Panc1 (cell line): ENCODE measurements at regions not wholly inside any gene's neighbourhood (a gene's known extent, or its start where the extent isn't known, plus 50 kb on each side); places are given as distances from the start of the nearest gene placed in this dataset.

ENCODE experiments used
- CTCF ChIP-seq: fragments of 450-650 bp; IDR thresholded peaks from 2 replicates; pipeline ENCODE4 v1.5.1; 2017; ENCODE audit warnings: mild to moderate bottlenecking
- POLR2AphosphoS5 ChIP-seq: IDR thresholded peaks from 2 replicates; pipeline ENCODE4 v1.6.1; 2012; ENCODE audit warnings: mild to moderate bottlenecking, low read depth, low read length, moderate library complexity
- REST ChIP-seq, 2 experiments: IDR thresholded peaks; 2 replicates each; pipeline ENCODE4 v1.6.1; 2011 to 2012; ENCODE audit warnings: low read depth in 2 of 2, control low read depth in 1 of 2, low read length in 1 of 2, mild to moderate bottlenecking in 1 of 2, moderate library complexity in 1 of 2; ENCODE audit not compliant: insufficient read depth in 1 of 2
- SIN3A ChIP-seq: IDR thresholded peaks from 2 replicates; pipeline ENCODE4 v1.6.1; 2012; ENCODE audit warnings: low read depth, mild to moderate bottlenecking, low read length, moderate library complexity, borderline replicate concordance; ENCODE audit not compliant: insufficient read depth
- TCF7L2 ChIP-seq: IDR thresholded peaks from 2 replicates; pipeline ENCODE4 v1.6.1; 2011; ENCODE audit warnings: mild to moderate bottlenecking, low read depth, low read length, inconsistent platforms

- no peak for TF ChIP-seq CTCF
- no peak for TF ChIP-seq POLR2AphosphoS5
- TF ChIP-seq SIN3A = no peak
- no peak for TF ChIP-seq REST (IDR thresholded peaks at IDR 0.05; ENCODE audit: insufficient read depth in 1 of 2, low read depth in 2 of 2, low read length in 1 of 2)
- no peak for TF ChIP-seq TCF7L2
These were observed 135.1 kb downstream of the SAMD5 start for GRCh38 chr6:147643341-147644200.
